Activated naive CD4-positive, alpha-beta T cell treated with anti-CD3 and anti-CD28 coated beads, Interleukin-2, amount 50 U/mL, for 24 hours (primary cell): ENCODE measurements at regions not wholly inside any gene's neighbourhood (a gene's known extent, or its start where the extent isn't known, plus 50 kb on each side); places are given as distances from the start of the nearest gene placed in this dataset.

Experiments used
- H3K27ac Mint-ChIP-seq: one replicate; pipeline ENCODE4 v1.8.0; 2021; ENCODE audit warnings: mild to moderate bottlenecking, mixed read lengths
- H3K27me3 Mint-ChIP-seq: one replicate; pipeline ENCODE4 v1.8.0; 2021; ENCODE audit warnings: mixed read lengths
- H3K36me3 Mint-ChIP-seq: one replicate; pipeline ENCODE4 v1.8.0; 2021; ENCODE audit warnings: mixed read lengths
- H3K4me1 Mint-ChIP-seq: one replicate; pipeline ENCODE4 v1.8.0; 2021; ENCODE audit warnings: mixed read lengths
- H3K4me3 Mint-ChIP-seq: one replicate; pipeline ENCODE4 v1.8.0; 2021; ENCODE audit warnings: mild to moderate bottlenecking, mixed read lengths
- H3K9me3 Mint-ChIP-seq: one replicate; pipeline ENCODE4 v1.8.0; 2021; ENCODE audit warnings: mixed read lengths

DNA sequence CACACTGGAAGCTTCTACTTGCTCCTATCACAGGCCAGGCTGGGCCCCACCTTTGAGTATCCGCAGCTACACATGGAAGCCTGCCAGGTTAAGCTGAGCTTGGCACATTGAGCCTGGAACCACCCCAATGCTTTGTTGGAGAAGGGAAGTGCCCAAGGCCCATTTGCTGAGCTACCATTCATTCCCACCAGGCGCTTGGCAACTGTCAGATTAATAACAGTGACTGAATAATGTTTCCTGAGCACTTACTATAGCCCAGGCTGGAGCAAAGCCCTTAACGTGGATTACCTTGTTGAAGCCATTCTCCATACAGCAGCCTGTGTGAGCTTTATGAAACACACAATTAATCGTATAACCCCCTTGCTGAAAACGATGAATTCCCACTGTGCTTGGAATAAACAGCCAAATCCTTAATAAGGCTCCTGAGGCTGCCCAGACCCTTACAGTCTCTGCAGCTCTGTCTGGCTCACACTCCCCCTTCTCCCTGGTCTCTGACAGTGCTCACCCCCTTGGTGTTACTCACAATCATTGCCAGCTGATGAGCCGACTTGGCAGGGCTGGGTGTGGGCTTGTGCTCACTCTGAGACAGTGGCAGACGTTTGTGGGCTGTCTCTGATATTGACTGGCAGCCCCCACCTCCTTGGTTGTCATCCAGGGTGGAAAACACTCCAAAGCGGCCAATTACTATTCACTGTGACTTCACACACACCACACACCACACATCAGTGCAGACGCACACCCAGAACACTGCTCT, 357.1 kb downstream of the MAFB start:
- Mint-ChIP-seq H3K4me3 (no peak overlapping the region), H3K4me1 (no peaks in the 10 kb centered on the region), H3K36me3 (no peaks in the 10 kb centered on the region), H3K27ac (no peak overlapping the region), H3K9me3 (no peaks in the 10 kb centered on the region), H3K27me3 (peaks cover 3% of the 10 kb centered on the region)

DNA sequence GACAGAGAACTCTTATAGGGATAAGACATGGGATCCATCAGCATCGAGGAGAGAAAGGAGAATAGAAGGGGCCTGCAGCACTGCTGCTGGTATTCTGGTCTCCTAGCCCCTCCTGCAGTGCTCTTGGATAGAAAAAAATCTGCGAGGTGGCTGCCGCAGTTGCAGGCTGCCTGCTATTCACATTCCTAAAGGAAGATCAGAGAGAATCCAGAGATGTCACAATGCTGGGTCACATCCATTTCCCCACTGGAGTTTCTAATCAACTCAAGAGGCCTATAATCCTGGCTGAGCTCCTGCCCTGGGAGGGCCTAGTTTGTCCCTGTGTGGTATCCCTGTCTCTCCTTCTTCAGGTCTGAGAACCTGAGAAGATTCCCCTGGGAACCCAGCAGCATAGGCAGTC, 357.8 kb downstream of the MAFB start:
- H3K9me3 Mint-ChIP-seq = no peaks in the 10 kb centered on the region
- no peak overlapping the region for H3K4me3 Mint-ChIP-seq
- peaks cover 3% of the 10 kb centered on the region for H3K27me3 Mint-ChIP-seq
- H3K4me1 Mint-ChIP-seq = no peaks in the 10 kb centered on the region
- no peaks in the 10 kb centered on the region for H3K36me3 Mint-ChIP-seq
- no peak overlapping the region for H3K27ac Mint-ChIP-seq

DNA sequence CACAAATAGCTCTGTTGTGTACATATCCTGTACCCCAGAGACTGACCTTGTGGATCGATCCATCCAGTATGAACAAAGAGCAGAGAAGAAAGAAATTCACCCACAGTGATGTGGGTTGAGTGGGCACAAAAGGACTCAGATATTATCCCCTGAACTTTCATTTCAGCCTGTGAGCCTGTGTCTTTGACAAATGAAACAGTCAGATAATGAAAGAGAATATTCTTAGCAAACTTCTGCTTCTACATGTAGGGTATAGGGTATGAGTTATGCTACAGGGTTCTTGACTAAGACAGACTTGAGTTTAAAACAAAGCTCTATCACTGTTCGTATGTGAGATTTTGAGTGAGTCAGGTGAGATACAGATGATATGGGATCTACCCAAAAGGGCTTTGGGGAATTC, 359.7 kb downstream of the MAFB start:
- H3K4me3 Mint-ChIP-seq = no peak overlapping the region
- H3K27ac Mint-ChIP-seq = no peak overlapping the region
- H3K4me1 Mint-ChIP-seq = no peaks in the 10 kb centered on the region
- H3K27me3 Mint-ChIP-seq = peaks cover 1% of the 10 kb centered on the region
- no peaks in the 10 kb centered on the region for H3K9me3 Mint-ChIP-seq
- no peaks in the 10 kb centered on the region for H3K36me3 Mint-ChIP-seq

DNA sequence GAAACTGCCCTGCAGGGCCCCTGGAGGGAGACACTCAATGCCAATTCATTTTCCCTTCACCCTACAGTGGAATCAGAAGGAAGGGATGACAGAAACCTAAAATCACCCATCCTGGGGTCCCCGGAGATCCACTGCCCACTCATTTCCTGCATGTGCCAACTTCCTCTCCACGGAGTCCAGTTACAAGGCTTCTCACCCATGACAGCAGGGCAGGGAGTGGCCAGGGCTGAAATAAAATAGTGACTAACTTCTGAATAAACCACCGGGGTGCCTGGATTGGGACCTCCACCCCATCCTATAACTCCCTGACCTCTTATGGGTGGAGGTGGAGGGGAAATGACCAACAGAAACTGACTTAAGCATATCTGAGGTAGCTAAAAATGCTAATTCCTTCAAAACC, 362.3 kb downstream of the MAFB start:
- no peak overlapping the region for H3K27ac Mint-ChIP-seq
- H3K4me3 Mint-ChIP-seq = no peak overlapping the region
- H3K36me3 Mint-ChIP-seq = no peaks in the 10 kb centered on the region
- H3K9me3 Mint-ChIP-seq = no peaks in the 10 kb centered on the region
- peaks cover 3% of the 10 kb centered on the region for H3K27me3 Mint-ChIP-seq
- H3K4me1 Mint-ChIP-seq = no peaks in the 10 kb centered on the region

DNA sequence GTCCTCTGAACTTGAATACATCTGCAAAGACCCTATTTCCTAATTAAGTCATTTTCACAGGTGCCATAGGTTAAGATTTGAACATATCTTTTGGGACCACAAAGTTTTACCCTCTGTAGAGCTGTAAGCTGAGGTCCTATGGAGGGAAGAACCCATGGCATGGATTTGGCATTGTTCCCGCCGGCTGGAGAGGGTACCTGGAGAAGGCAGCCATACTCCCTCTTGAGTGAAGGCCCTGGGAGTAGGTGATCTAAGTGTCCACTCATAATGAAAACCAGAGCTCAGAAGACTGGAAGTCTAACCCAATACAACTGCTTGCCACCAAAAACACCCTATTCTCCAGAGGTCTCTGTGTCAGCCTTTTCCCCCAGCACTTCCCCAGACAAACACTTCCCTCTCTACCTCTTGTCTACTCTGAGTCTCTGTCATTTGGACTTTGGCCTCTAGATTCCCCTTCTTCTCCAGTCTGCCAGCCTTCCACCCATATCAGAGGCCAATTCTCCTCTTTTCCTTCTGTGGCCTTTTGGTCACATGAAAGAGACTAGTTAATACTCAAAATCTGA, 363.9 kb downstream of the MAFB start:
- no peaks in the 10 kb centered on the region for H3K4me1 Mint-ChIP-seq
- no peaks in the 10 kb centered on the region for H3K9me3 Mint-ChIP-seq
- no peaks in the 10 kb centered on the region for H3K36me3 Mint-ChIP-seq
- H3K27me3 Mint-ChIP-seq = peaks cover 2% of the 10 kb centered on the region
- no peak overlapping the region for H3K4me3 Mint-ChIP-seq
- no peak overlapping the region for H3K27ac Mint-ChIP-seq

DNA sequence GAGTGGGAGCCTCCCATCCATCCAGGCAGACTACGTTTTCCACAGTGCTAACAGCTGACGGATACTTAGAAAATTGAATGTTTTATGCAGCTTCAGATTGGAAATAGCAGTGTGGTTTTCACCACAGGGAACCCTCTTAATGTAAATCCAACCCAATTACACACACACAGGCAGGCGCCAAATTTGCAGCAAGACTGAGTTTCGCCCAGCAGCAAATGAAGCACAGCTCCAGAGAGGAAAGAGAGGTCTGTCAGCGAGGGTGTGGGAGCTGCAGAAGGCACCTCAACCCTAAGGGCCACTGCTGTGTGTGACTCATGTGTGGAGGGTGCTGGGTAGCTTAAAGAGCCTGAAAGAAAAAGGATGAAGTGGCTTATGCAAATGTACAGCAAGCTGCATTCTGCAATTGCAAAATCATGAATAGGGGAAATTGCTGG, 365.7 kb downstream of the MAFB start:
- no peak overlapping the region for H3K27ac Mint-ChIP-seq
- H3K36me3 Mint-ChIP-seq = no peaks in the 10 kb centered on the region
- no peaks in the 10 kb centered on the region for H3K4me1 Mint-ChIP-seq
- no peaks in the 10 kb centered on the region for H3K9me3 Mint-ChIP-seq
- H3K4me3 Mint-ChIP-seq = no peak overlapping the region
- H3K27me3 Mint-ChIP-seq = peaks cover 2% of the 10 kb centered on the region

DNA sequence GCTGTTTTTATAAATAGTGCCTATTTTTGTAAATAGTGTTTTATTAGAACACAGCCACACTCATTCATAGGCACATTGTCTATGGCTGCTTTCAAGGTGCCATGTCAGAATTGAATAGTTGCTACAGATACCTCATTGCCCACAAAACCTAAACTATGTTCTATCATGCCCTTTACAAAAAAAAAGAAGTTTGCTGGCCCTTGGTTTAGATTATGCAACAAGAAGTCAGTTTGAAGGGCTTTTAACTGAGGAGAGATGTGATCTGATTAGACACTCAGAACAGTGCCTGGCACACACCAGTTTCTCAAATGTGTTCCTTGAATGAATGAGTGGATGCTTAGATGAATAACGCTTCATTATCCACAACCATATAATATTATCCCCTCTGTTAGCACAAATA, 366.1 kb downstream of the MAFB start:
- no peak overlapping the region for H3K27ac Mint-ChIP-seq
- no peaks in the 10 kb centered on the region for H3K4me1 Mint-ChIP-seq
- H3K27me3 Mint-ChIP-seq = peaks cover 2% of the 10 kb centered on the region
- no peaks in the 10 kb centered on the region for H3K36me3 Mint-ChIP-seq
- no peak overlapping the region for H3K4me3 Mint-ChIP-seq
- H3K9me3 Mint-ChIP-seq = no peaks in the 10 kb centered on the region

DNA sequence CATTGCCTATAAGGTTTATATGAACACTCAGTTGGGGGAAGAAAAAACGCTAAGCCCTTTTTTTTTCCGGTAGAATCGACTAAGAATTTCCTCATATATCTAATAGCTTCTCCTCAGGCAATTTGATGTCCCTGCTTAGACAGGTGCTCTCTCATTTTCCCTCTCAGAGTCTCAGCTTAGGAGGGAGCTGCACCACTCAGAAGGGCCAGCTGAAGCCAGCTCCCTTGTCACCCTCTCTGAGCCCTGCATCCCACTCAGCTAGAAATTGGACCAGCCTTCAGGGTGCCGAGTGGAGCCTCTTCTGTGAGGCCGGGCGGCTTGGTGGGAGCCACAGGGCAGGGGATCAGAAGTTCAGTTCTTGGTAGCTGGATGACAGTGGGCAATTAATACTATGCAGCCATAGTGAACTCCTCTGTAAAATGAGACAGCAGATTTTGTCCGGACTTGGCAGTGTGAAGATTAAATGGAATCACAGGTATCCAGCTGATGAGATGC, 368.5 kb downstream of the MAFB start:
- Mint-ChIP-seq H3K27ac (no peak overlapping the region), H3K9me3 (no peaks in the 10 kb centered on the region), H3K4me1 (no peaks in the 10 kb centered on the region), H3K4me3 (no peak overlapping the region), H3K36me3 (no peaks in the 10 kb centered on the region), H3K27me3 (peaks cover 2% of the 10 kb centered on the region)

DNA sequence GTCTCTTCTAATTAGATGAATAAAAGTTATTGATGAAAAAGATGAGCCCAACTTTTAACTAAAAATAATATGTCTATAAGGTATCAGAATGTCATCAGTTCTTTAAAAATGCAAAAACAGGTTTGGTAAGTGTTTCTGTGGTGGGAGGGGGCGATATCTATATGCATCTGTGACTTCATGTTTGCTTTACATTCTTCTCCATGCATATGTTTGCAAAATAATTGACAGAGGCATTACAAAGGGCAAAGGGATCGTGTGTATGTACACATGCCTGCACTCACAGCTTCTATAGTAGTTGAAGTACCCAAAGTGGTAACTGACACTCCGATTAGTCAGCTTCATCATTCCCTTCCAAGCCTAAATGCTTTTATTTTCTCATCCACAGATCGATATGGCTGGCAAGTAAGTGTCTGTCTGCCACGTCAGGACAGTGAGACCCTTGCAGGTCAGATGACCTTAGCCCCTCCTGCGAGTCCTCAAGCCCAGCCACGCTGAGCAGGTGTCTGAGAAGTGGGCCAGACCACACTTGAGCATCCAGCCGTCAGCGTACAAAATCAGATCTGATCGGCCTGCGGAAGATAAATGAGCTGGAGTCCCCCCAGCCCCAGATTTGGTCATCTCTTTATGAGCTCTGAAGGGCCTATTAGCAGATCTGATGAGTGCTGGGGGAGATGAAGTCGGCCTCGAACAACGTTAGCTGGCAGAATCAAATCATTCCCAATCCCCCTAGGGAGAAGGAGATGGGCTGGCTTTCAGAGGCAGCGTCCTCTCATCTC, 369.1 kb downstream of the MAFB start:
- Mint-ChIP-seq H3K27me3 (peaks cover 2% of the 10 kb centered on the region), H3K27ac (no peak overlapping the region), H3K9me3 (no peaks in the 10 kb centered on the region), H3K4me3 (no peak overlapping the region), H3K36me3 (no peaks in the 10 kb centered on the region), H3K4me1 (no peaks in the 10 kb centered on the region)

DNA sequence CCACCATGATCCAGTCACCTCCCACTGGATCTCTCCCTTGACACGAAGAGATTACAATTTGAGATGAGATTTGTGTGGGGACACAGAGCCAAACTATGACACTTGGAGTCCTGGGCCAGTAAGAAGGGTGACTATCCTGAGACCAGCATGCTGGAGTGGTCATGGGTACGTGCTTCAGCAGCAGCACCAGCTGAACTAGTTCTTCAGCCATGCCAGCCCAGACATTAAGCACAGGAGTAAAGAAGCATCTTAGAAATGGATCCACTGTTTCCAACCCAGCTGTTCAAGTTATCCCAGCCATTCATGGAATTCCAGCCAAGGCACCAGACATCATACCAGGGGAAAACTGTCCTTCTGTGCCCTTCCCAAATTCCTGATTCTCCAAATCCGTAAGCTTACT, 370.0 kb downstream of the MAFB start:
- no peaks in the 10 kb centered on the region for H3K36me3 Mint-ChIP-seq
- H3K27ac Mint-ChIP-seq = no peak overlapping the region
- no peaks in the 10 kb centered on the region for H3K4me1 Mint-ChIP-seq
- no peak overlapping the region for H3K4me3 Mint-ChIP-seq
- H3K27me3 Mint-ChIP-seq = peaks cover 2% of the 10 kb centered on the region
- H3K9me3 Mint-ChIP-seq = no peaks in the 10 kb centered on the region

DNA sequence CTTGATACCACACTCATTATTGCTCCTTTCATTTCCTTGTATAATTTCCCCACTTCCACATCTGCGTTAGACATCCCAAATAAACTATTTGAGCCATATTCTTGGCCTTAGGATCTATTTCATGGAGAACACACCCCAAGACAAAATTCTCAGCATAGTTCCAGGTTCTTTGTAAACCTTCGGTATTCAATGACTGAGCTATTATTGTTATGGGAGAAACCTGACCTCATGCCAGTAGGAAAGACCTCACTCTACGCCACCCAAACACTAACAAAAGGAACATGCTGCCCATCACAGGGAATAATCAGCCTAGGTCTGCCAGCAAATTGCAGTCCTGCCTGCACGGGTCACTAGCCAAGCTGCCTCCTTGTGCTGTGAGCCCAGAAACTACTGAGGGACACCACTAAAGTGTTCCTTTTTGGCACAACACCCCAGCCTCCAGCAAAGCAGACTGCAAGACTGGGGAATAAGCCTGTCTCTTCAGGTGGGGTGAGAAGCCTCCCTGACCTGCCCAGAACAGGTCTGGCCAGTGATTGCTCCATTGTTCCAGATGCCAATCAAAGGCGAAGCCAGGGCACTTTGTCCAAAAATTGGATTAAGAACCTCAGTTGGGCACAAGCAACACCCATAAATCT, 371.8 kb downstream of the MAFB start:
- H3K4me1 Mint-ChIP-seq = no peaks in the 10 kb centered on the region
- no peaks in the 10 kb centered on the region for H3K27me3 Mint-ChIP-seq
- no peak overlapping the region for H3K4me3 Mint-ChIP-seq
- no peaks in the 10 kb centered on the region for H3K36me3 Mint-ChIP-seq
- H3K9me3 Mint-ChIP-seq = no peaks in the 10 kb centered on the region
- H3K27ac Mint-ChIP-seq = no peak overlapping the region

DNA sequence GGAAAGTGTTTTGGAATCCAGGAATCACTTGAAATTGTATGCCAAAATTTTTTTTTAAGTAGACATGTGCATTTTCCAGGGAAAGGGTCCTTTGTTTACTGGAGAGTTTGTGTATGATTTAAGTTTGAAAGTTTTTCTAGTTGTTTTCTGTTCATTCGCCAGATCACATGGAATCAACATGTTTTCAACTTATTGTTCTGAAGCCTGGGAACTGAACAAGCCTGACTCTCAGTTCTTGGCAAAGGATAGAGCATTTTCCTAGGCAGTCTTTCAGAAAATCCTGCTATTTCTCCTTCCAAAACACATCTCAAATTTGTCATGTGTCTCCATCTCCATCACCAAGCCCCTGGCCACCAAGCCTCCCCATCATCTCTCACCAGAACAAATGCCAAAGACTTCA, 374.8 kb downstream of the MAFB start:
- no peak overlapping the region for H3K27ac Mint-ChIP-seq
- no peak overlapping the region for H3K4me3 Mint-ChIP-seq
- no peaks in the 10 kb centered on the region for H3K36me3 Mint-ChIP-seq

DNA sequence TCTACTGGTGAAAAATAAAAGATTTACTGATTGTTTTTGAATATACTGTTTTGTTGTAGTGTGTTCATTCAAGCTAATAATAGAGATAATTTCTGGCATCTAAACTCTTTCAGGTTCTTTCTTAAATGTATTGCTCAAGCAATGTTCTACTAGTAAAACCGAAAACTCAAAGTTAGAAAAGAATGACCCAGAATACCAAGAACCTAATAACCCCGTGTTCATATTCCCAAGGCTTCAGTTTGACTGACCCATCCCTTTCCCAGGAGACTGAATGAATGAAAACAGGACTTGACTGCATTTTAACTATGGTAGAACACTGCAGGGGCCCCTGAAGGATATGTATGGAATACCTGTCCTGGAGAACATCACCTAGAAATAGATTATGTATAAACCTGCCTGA, 375.3 kb downstream of the MAFB start:
- Mint-ChIP-seq H3K4me1 (no peaks in the 10 kb centered on the region), H3K36me3 (no peaks in the 10 kb centered on the region), H3K27me3 (no peaks in the 10 kb centered on the region), H3K4me3 (no peak overlapping the region), H3K9me3 (no peaks in the 10 kb centered on the region), H3K27ac (no peak overlapping the region)

More for the DNA sequence above, 374.8 kb downstream of the MAFB start:
- H3K9me3 Mint-ChIP-seq = no peaks in the 10 kb centered on the region
- no peaks in the 10 kb centered on the region for H3K27me3 Mint-ChIP-seq
- H3K4me1 Mint-ChIP-seq = no peaks in the 10 kb centered on the region

DNA sequence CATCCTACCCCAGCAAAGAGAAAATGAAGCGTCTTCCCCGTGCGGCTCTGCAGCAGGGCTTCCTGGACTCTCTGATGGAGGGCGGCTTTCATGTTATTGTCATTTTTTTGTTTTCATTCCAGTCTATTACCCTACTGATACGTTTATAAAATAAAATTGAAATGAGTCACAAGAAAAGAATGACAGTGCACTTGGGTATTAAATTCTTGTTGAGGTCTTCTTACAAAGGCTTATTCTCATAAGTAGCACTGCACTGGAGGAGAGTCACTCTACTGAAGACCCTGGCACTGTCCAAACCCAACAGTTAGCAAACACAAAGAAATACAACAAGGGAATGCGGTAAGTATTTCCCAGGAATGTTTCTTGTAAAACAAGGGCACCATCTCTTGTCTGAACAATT, 379.3 kb downstream of the MAFB start:
- Mint-ChIP-seq H3K27me3 (peaks cover 1% of the 10 kb centered on the region), H3K36me3 (no peaks in the 10 kb centered on the region), H3K4me3 (no peak overlapping the region), H3K9me3 (no peaks in the 10 kb centered on the region), H3K4me1 (no peaks in the 10 kb centered on the region), H3K27ac (no peak overlapping the region)

DNA sequence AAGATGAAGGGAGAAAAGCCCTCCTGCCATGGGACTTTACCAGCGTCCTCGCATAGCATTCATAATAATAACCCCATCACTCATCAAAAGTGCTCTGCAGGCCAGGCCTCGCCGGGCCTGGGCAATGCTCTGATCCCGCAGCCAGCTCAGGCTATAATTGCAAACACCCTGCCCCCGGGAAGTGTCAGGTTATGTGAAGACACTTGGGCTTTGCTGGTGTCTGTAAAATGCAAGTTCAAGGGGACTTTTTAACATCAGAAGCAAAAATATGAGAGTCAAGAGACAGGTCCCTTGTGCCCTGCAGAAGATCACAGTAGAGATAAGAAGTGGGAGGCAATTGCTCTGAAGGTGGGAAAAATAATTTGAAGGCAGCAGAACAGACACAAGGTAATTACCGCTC, 381.0 kb downstream of the MAFB start:
- peaks cover 1% of the 10 kb centered on the region for H3K27me3 Mint-ChIP-seq

DNA sequence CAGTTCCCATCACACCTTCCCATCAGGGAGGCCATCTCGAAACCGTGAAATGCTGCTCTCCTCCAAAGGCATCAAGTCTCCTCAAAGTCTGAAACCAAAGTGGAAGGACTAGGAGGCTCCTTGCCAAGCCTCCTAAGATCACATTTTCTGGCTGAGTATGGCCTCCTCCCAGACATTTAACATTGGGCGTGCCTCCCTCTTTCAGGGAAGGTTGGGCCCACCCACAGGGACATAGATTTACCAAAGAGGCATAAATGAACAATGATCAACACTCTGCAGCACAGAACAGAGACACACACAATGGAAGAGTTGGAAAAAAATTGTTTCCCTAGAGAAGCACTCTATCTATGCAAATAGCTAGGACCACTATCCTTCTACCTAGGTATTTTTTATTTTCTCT, 381.8 kb downstream of the MAFB start:
- no peak overlapping the region for H3K4me3 Mint-ChIP-seq
- H3K27me3 Mint-ChIP-seq = peaks cover 1% of the 10 kb centered on the region
- no peaks in the 10 kb centered on the region for H3K4me1 Mint-ChIP-seq
- H3K27ac Mint-ChIP-seq = no peak overlapping the region
- H3K36me3 Mint-ChIP-seq = no peaks in the 10 kb centered on the region
- H3K9me3 Mint-ChIP-seq = no peaks in the 10 kb centered on the region

More for the DNA sequence above, 381.0 kb downstream of the MAFB start:
- Mint-ChIP-seq H3K4me1 (no peaks in the 10 kb centered on the region), H3K9me3 (no peaks in the 10 kb centered on the region), H3K27ac (no peak overlapping the region), H3K36me3 (no peaks in the 10 kb centered on the region), H3K4me3 (no peak overlapping the region)
